ENCODE measurements at regions not wholly inside any gene's neighbourhood (a gene's known extent, or its start where the extent isn't known, plus 50 kb on each side); places are given as distances from the start of the nearest gene placed in this dataset.

- H3K27ac ChIP-seq: no peak overlapping the region
- TF ChIP-seq CTCF (conservative IDR thresholded peaks at IDR 0.05) (no peak), ZFX (IDR thresholded peaks at IDR 0.05) (no peak)
Observed at GRCh38 chr21:31395268-31395667, 51.2 kb upstream of the TIAM1 start.

GRCh38 chr21:31394309-31394708, 50.2 kb upstream of the TIAM1 start:
- TF ChIP-seq CTCF (conservative IDR thresholded peaks at IDR 0.05): no peak
- TF ChIP-seq ZFX (IDR thresholded peaks at IDR 0.05): no peak

More at GRCh38 chr21:31394309-31394708, 50.2 kb upstream of the TIAM1 start:
- H3K27ac ChIP-seq: no peak overlapping the region

Data from C4-2B (cell line).